OCI-LY7 (cell line): ENCODE measurements at regions not wholly inside any gene's neighbourhood (a gene's known extent, or its start where the extent isn't known, plus 50 kb on each side); places are given as distances from the start of the nearest gene placed in this dataset.
A peak's percentile ranks its signal among the peaks of the same experiment; 100 is the strongest.

Experiments
- BruUV-seq: library from RNA; stranded (reverse); fragments of 400-500 nt; replicated peaks from 2 replicates; lab custom pipeline; 2021; lab: Mats Ljungman, UMichigan
- CTCF ChIA-PET: fragments of 300-600 bp; sonication (Branson Sonifier 250); formaldehyde crosslinking; loops from one replicate; lab custom pipeline; 2022; ENCODE audit warnings: antibody characterized with exemption; ENCODE audit not compliant: unreplicated experiment; lab: Charles Lee
- POLR2A ChIA-PET: fragments of 300-600 bp; sonication (Branson Sonifier 250); formaldehyde crosslinking; loops from one replicate; lab custom pipeline; 2022; ENCODE audit warnings: antibody characterized with exemption; lab: Charles Lee
- DNase-seq: peaks from one replicate; pipeline ENCODE4 v3.0.0-alpha.2; 2015; ENCODE audit warnings: low spot score
- H2AFZ ChIP-seq: fragments of 200-600 bp; sonication (generic), shearing (Covaris generic); 2 replicates; pipeline ENCODE4 v1.6.1; 2014; ENCODE audit warnings: mild to moderate bottlenecking, antibody characterized with exemption, low read length, moderate library complexity
- H3K27ac ChIP-seq: fragments of 200-600 bp; sonication (generic); 2 replicates; pipeline ENCODE4 v1.5.1; 2014; ENCODE audit warnings: mixed run types, low read depth, mild to moderate bottlenecking, moderate library complexity, low read length, inconsistent platforms; ENCODE audit not compliant: poor library complexity, severe bottlenecking
- H3K36me3 ChIP-seq: fragments of 200-600 bp; sonication (generic); 2 replicates; pipeline ENCODE4 v1.6.1; 2014; ENCODE audit warnings: mild to moderate bottlenecking, antibody characterized with exemption, low read length, moderate library complexity, mixed read lengths; ENCODE audit not compliant: insufficient read depth
- H3K4me1 ChIP-seq: fragments of 200-600 bp; sonication (generic); 2 replicates; pipeline ENCODE4 v1.5.1; 2014; ENCODE audit warnings: mild to moderate bottlenecking, low read length; ENCODE audit not compliant: insufficient read depth, poor library complexity, severe bottlenecking
- H3K4me2 ChIP-seq: fragments of 200-600 bp; sonication (generic); 2 replicates; pipeline ENCODE4 v1.6.1; 2014; ENCODE audit warnings: mild to moderate bottlenecking, low read length
- H3K4me3 ChIP-seq: fragments of 200-600 bp; sonication (generic); 2 replicates; pipeline ENCODE4 v1.5.1; 2014; ENCODE audit warnings: mild to moderate bottlenecking, low read depth, low read length; ENCODE audit not compliant: poor library complexity, severe bottlenecking
- H3K79me2 ChIP-seq: fragments of 200-600 bp; sonication (generic); 2 replicates; pipeline ENCODE4 v1.6.1; 2016; ENCODE audit warnings: low read depth, mild to moderate bottlenecking, low read length, moderate library complexity, mixed read lengths; ENCODE audit not compliant: insufficient read depth
- H3K9me2 ChIP-seq: fragments of 200-600 bp; sonication (generic); 2 replicates; pipeline ENCODE4 v1.6.1; 2016; ENCODE audit warnings: mild to moderate bottlenecking, low read length, mixed read lengths; ENCODE audit not compliant: insufficient read depth
- H3K9me3 ChIP-seq: fragments of 200-600 bp; sonication (generic); 2 replicates; pipeline ENCODE4 v1.6.1; 2014; ENCODE audit warnings: mild to moderate bottlenecking, mixed run types, low read length, mixed read lengths
- H4K20me1 ChIP-seq: fragments of 200-600 bp; sonication (generic); 2 replicates; pipeline ENCODE4 v1.6.1; 2014; ENCODE audit warnings: mild to moderate bottlenecking, antibody characterized with exemption, low read length, moderate library complexity, mixed read lengths; ENCODE audit not compliant: insufficient read depth
- EZH2phosphoT487 ChIP-seq: fragments of 200-600 bp; sonication (generic); IDR thresholded peaks from 2 replicates; pipeline ENCODE4 v1.6.1; 2018; ENCODE audit warnings: low read depth, borderline replicate concordance, mild to moderate bottlenecking, mixed run types, antibody characterized with exemption, low read length, moderate library complexity, mixed read lengths
- intact Hi-C: fragments of 100-400 bp; cut with micrococcal nuclease; formaldehyde crosslinking; loops from one replicate; pipeline ENCODE4 v1.10.0; 2022; ENCODE audit not compliant: unreplicated experiment
- TF ChIP-seq, protein P1 (sequence below): fragments of 200-600 bp; sonication (generic); conservative IDR thresholded peaks from 2 replicates; pipeline ENCODE4 v1.5.1; 2014; ENCODE audit warnings: mild to moderate bottlenecking, antibody characterized with exemption, low read length, moderate library complexity, mixed read lengths

GRCh38 chr4:82268826-82269193 lies 105.0 kb downstream of the HNRNPD start:
- Histone ChIP-seq H3K9me2 (no peaks in the 10 kb centered on the region), H3K27ac (no peak overlapping the region), H3K79me2 (no peaks in the 10 kb centered on the region), H4K20me1 (no peaks in the 10 kb centered on the region), H3K9me3 (no peaks in the 10 kb centered on the region), H2AFZ (no peak overlapping the region), H3K36me3 (no peaks in the 10 kb centered on the region), H3K4me2 (no peak overlapping the region), H3K4me3 (no peak overlapping the region), H3K4me1 (peaks cover 18% of the 10 kb centered on the region)
- intact Hi-C loops, result loop anchor here (2.0 to 5.0 kb wide), 3 partner anchors 66 to 862 kb away; no protein-coding TSS in a partner anchor
- TF ChIP-seq, protein P1, sequence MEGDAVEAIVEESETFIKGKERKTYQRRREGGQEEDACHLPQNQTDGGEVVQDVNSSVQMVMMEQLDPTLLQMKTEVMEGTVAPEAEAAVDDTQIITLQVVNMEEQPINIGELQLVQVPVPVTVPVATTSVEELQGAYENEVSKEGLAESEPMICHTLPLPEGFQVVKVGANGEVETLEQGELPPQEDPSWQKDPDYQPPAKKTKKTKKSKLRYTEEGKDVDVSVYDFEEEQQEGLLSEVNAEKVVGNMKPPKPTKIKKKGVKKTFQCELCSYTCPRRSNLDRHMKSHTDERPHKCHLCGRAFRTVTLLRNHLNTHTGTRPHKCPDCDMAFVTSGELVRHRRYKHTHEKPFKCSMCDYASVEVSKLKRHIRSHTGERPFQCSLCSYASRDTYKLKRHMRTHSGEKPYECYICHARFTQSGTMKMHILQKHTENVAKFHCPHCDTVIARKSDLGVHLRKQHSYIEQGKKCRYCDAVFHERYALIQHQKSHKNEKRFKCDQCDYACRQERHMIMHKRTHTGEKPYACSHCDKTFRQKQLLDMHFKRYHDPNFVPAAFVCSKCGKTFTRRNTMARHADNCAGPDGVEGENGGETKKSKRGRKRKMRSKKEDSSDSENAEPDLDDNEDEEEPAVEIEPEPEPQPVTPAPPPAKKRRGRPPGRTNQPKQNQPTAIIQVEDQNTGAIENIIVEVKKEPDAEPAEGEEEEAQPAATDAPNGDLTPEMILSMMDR, result peak; percentile 50; the same call in 1 of the 2 replicates
- TF ChIP-seq EZH2phosphoT487, result no peak
- DNase-seq, result no peak
- CTCF ChIA-PET, result interaction anchor here (1.0 to 1.7 kb wide), 2 partner anchors 13 to 16 kb away, joined by 3 to 9 read pairs; no protein-coding TSS in a partner anchor
- POLR2A ChIA-PET, result interaction anchor here (1.1 kb wide), 1 partner anchor 42 kb away, joined by 3 read pairs; no protein-coding TSS in a partner anchor
- BruUV-seq, result no TSS peak

DNA sequence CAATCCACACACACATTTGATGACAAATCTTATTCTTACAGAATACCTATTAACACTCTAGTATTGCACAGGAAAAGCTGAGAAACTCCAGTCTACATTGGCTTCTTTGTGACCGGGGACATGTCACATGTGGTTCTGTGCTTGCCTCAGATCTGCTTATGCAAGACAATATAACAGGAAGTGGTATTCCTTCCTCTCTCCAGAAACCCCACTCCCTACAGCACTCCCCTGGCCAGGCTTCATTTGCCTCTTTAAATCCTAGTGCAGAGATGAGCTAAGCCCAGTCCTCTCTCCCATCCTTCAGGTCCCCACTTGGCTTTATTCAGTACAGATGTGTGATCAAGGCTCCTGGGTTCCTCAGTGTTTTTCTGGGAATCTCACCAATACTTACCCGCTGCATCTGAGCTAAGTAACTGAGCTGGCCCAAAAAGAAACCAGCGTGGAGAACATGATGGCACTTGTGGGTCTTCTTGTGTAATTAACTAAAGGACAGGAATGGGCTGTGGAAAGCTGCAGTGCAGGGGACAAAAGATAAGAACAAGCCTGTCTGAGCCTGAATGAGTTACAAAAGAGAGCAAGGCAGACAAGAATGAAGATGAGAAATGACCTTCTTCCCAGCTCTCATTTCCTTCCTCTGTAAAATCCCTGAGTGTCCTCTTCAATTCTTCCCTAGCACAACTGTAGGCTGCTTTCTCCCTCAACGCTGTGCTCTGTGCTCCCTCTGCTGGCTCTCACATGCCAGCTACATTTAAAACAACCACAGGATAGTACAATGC lies 105.6 kb downstream of the HNRNPD start:
- POLR2A ChIA-PET, result interaction anchor here (0.5 to 1.1 kb wide), 3 partner anchors 41 to 630 kb away, joined by 3 to 4 read pairs (median 3); no protein-coding TSS in a partner anchor
- CTCF ChIA-PET, result interaction anchor here (1.0 to 1.7 kb wide), 2 partner anchors 12 to 17 kb away, joined by 3 to 9 read pairs; no protein-coding TSS in a partner anchor
- no peak overlapping the region for H3K4me3 ChIP-seq
- no peaks in the 10 kb centered on the region for H3K79me2 ChIP-seq
- intact Hi-C loops, result loop anchor here (2.0 to 5.0 kb wide), 3 partner anchors 65 to 861 kb away; no protein-coding TSS in a partner anchor
- H4K20me1 ChIP-seq, result no peaks in the 10 kb centered on the region
- peak; percentile 66 for DNase-seq
- no peaks in the 10 kb centered on the region for H3K36me3 ChIP-seq
- H3K9me3 ChIP-seq, result no peaks in the 10 kb centered on the region
- no peaks in the 10 kb centered on the region for H3K9me2 ChIP-seq
- peak overlapping the region; percentile 30 for H2AFZ ChIP-seq
- no peak overlapping the region for H3K27ac ChIP-seq
- BruUV-seq, result no TSS peak
- H3K4me1 ChIP-seq, result peaks cover 18% of the 10 kb centered on the region
- TF ChIP-seq EZH2phosphoT487, result no peak
- TF ChIP-seq, protein P1, result peak; percentile 94
- no peak overlapping the region for H3K4me2 ChIP-seq
